ENCODE measurements at regions not wholly inside any gene's neighbourhood (a gene's known extent, or its start where the extent isn't known, plus 50 kb on each side); places are given as distances from the start of the nearest gene placed in this dataset.

GRCh38 chr13:60324131-60324530, 72.9 kb upstream of the TDRD3 start:
- TF ChIP-seq TAF1 (IDR thresholded peaks at IDR 0.05; ENCODE audit: borderline replicate concordance, insufficient read depth, low read length) = no peak
- no peak for TF ChIP-seq FOXP2 (optimal IDR thresholded peaks at IDR 0.05; ENCODE audit: borderline replicate concordance, extremely low read depth, extremely low read length, insufficient read depth)
- no peak for TF ChIP-seq POLR2AphosphoS5 (IDR thresholded peaks at IDR 0.05; ENCODE audit: low read depth, low read length)
- TF ChIP-seq REST (IDR thresholded peaks at IDR 0.05; ENCODE audit: insufficient read depth in 1 of 2, low read depth in 2 of 2, low read length in 2 of 2) = no peak
- TF ChIP-seq SIN3A (IDR thresholded peaks at IDR 0.05; ENCODE audit: borderline replicate concordance, insufficient read depth, low read length) = no peak

GRCh38 chr13:60326273-60326672, 70.7 kb upstream of the TDRD3 start:
- TF ChIP-seq POLR2AphosphoS5 (IDR thresholded peaks at IDR 0.05; ENCODE audit: low read depth, low read length) (no peak), REST (IDR thresholded peaks at IDR 0.05; ENCODE audit: insufficient read depth in 1 of 2, low read depth in 2 of 2, low read length in 2 of 2) (no peak), FOXP2 (optimal IDR thresholded peaks at IDR 0.05; ENCODE audit: borderline replicate concordance, extremely low read depth, extremely low read length, insufficient read depth) (no peak), SIN3A (IDR thresholded peaks at IDR 0.05; ENCODE audit: borderline replicate concordance, insufficient read depth, low read length) (no peak), TAF1 (IDR thresholded peaks at IDR 0.05; ENCODE audit: borderline replicate concordance, insufficient read depth, low read length) (no peak)

- no peak for TF ChIP-seq TAF1 (IDR thresholded peaks at IDR 0.05; ENCODE audit: borderline replicate concordance, insufficient read depth, low read length)
- TF ChIP-seq REST (IDR thresholded peaks at IDR 0.05; ENCODE audit: insufficient read depth in 1 of 2, low read depth in 2 of 2, low read length in 2 of 2) = no peak
- TF ChIP-seq SIN3A (IDR thresholded peaks at IDR 0.05; ENCODE audit: borderline replicate concordance, insufficient read depth, low read length) = no peak
Measured at GRCh38 chr13:60327511-60327910, 69.5 kb upstream of the TDRD3 start.

GRCh38 chr13:60328073-60328472, 68.9 kb upstream of the TDRD3 start:
- no peak for TF ChIP-seq SIN3A (IDR thresholded peaks at IDR 0.05; ENCODE audit: borderline replicate concordance, insufficient read depth, low read length)
- no peak for TF ChIP-seq FOXP2 (optimal IDR thresholded peaks at IDR 0.05; ENCODE audit: borderline replicate concordance, extremely low read depth, extremely low read length, insufficient read depth)
- TF ChIP-seq POLR2AphosphoS5 (IDR thresholded peaks at IDR 0.05; ENCODE audit: low read depth, low read length) = no peak
- TF ChIP-seq TAF1 (IDR thresholded peaks at IDR 0.05; ENCODE audit: borderline replicate concordance, insufficient read depth, low read length) = no peak
- no peak for TF ChIP-seq REST (IDR thresholded peaks at IDR 0.05; ENCODE audit: insufficient read depth in 1 of 2, low read depth in 2 of 2, low read length in 2 of 2)

- TF ChIP-seq REST (IDR thresholded peaks at IDR 0.05; ENCODE audit: insufficient read depth in 1 of 2, low read depth in 2 of 2, low read length in 2 of 2) (no peak), POLR2AphosphoS5 (IDR thresholded peaks at IDR 0.05; ENCODE audit: low read depth, low read length) (no peak), SIN3A (IDR thresholded peaks at IDR 0.05; ENCODE audit: borderline replicate concordance, insufficient read depth, low read length) (no peak), FOXP2 (optimal IDR thresholded peaks at IDR 0.05; ENCODE audit: borderline replicate concordance, extremely low read depth, extremely low read length, insufficient read depth) (no peak), TAF1 (IDR thresholded peaks at IDR 0.05; ENCODE audit: borderline replicate concordance, insufficient read depth, low read length) (no peak)
Measured at GRCh38 chr13:60329221-60329923, 67.6 kb upstream of the TDRD3 start.

All from PFSK-1 (cell line).